H9 (cell line): ENCODE measurements at regions not wholly inside any gene's neighbourhood (a gene's known extent, or its start where the extent isn't known, plus 50 kb on each side); places are given as distances from the start of the nearest gene placed in this dataset.

Experiments
- DNase-seq: peaks from one replicate; pipeline ENCODE4 v3.0.0-alpha.2; 2017
- H2AFZ ChIP-seq: one replicate; pipeline ENCODE4 v1.6.1; 2013; ENCODE audit warnings: mild to moderate bottlenecking, low read length, control low read depth, moderate library complexity
- H2AK5ac ChIP-seq: 2 replicates; pipeline ENCODE4 v1.6.1; 2013; ENCODE audit warnings: low read length, control low read depth, mixed read lengths; ENCODE audit not compliant: insufficient read length
- H2BK120ac ChIP-seq: one replicate; pipeline ENCODE4 v1.6.1; 2013; ENCODE audit warnings: low read depth, mild to moderate bottlenecking, low read length, control low read depth, inconsistent platforms; ENCODE audit not compliant: poor library complexity, severe bottlenecking
- H2BK12ac ChIP-seq: 2 replicates; pipeline ENCODE4 v1.6.1; 2013; ENCODE audit warnings: low read length, control low read depth, mixed read lengths, low read depth; ENCODE audit not compliant: insufficient read length
- H2BK15ac ChIP-seq: 2 replicates; pipeline ENCODE4 v1.6.1; 2013; ENCODE audit warnings: low read depth, low read length, control low read depth
- H2BK20ac ChIP-seq: one replicate; pipeline ENCODE4 v1.6.1; 2013; ENCODE audit warnings: low read depth, mild to moderate bottlenecking, low read length, control low read depth, inconsistent platforms; ENCODE audit not compliant: poor library complexity, severe bottlenecking
- H2BK5ac ChIP-seq: 2 replicates; pipeline ENCODE4 v1.6.1; 2013; ENCODE audit warnings: low read length, control low read depth, mixed read lengths; ENCODE audit not compliant: insufficient read length
- H3K14ac ChIP-seq: 2 replicates; pipeline ENCODE4 v1.6.1; 2013; ENCODE audit warnings: low read length, control low read depth; ENCODE audit not compliant: insufficient read depth
- H3K18ac ChIP-seq: 2 replicates; pipeline ENCODE4 v1.6.1; 2013; ENCODE audit warnings: low read depth, mild to moderate bottlenecking, mixed read lengths, low read length, control low read depth; ENCODE audit not compliant: insufficient read length
- H3K23ac ChIP-seq: 2 replicates; pipeline ENCODE4 v1.6.1; 2013; ENCODE audit warnings: low read length, control low read depth, mixed read lengths, low read depth; ENCODE audit not compliant: insufficient read length
- H3K23me2 ChIP-seq: 2 replicates; pipeline ENCODE4 v1.6.1; 2013; ENCODE audit warnings: low read depth, mild to moderate bottlenecking, mixed read lengths, low read length, control low read depth; ENCODE audit not compliant: insufficient read length, poor library complexity, severe bottlenecking
- H3K27ac ChIP-seq: 2 replicates; pipeline ENCODE4 v1.5.1; 2013; ENCODE audit warnings: low read length, control low read depth, mixed read lengths, low read depth; ENCODE audit not compliant: insufficient read length
- H3K27me3 ChIP-seq: 2 replicates; pipeline ENCODE4 v1.6.1; 2013; ENCODE audit warnings: low read length, control low read depth, inconsistent platforms; ENCODE audit not compliant: insufficient read depth
- H3K4ac ChIP-seq: 2 replicates; pipeline ENCODE4 v1.6.1; 2013; ENCODE audit warnings: low read depth, mild to moderate bottlenecking, control low read depth, inconsistent platforms, low read length, moderate library complexity
- H3K4me1 ChIP-seq: 2 replicates; pipeline ENCODE4 v1.6.1; 2013; ENCODE audit warnings: low read length, control low read depth, inconsistent platforms; ENCODE audit not compliant: insufficient read depth
- H3K4me2 ChIP-seq: 2 replicates; pipeline ENCODE4 v1.6.1; 2013; ENCODE audit warnings: low read length, control low read depth, mixed read lengths; ENCODE audit not compliant: insufficient read length, insufficient read depth
- H3K56ac ChIP-seq: 2 replicates; pipeline ENCODE4 v1.6.1; 2013; ENCODE audit warnings: low read depth, mild to moderate bottlenecking, mixed read lengths, low read length, control low read depth; ENCODE audit not compliant: insufficient read length
- H3K79me1 ChIP-seq: 2 replicates; pipeline ENCODE4 v1.6.1; 2013; ENCODE audit warnings: low read depth, mild to moderate bottlenecking, moderate library complexity, low read length, control low read depth, inconsistent platforms; ENCODE audit not compliant: insufficient read depth, poor library complexity, severe bottlenecking
- H3K79me2 ChIP-seq: 2 replicates; pipeline ENCODE4 v1.6.1; 2013; ENCODE audit warnings: low read length, control low read depth, inconsistent platforms; ENCODE audit not compliant: insufficient read depth
- H3K9ac ChIP-seq: 2 replicates; pipeline ENCODE4 v1.6.1; 2013; ENCODE audit warnings: low read length, control low read depth, mixed read lengths; ENCODE audit not compliant: insufficient read length; ENCODE audit errors: extremely low read depth
- H3K9me3 ChIP-seq: one replicate; pipeline ENCODE4 v1.6.1; 2013; ENCODE audit warnings: low read depth, low read length, inconsistent platforms; ENCODE audit not compliant: control insufficient read depth
- H3T11ph ChIP-seq: one replicate; pipeline ENCODE4 v1.6.1; 2013; ENCODE audit warnings: mild to moderate bottlenecking, low read length, control low read depth, inconsistent platforms
- H4K20me1 ChIP-seq: one replicate; pipeline ENCODE4 v1.6.1; 2013; ENCODE audit not compliant: control insufficient read depth, insufficient read length, insufficient read depth
- H4K5ac ChIP-seq: 2 replicates; pipeline ENCODE4 v1.6.1; 2013; ENCODE audit warnings: low read depth, mild to moderate bottlenecking, mixed read lengths, low read length, control low read depth; ENCODE audit not compliant: insufficient read length
- H4K8ac ChIP-seq: replicated peaks from 2 replicates; pipeline ENCODE4 v1.6.1; 2013; ENCODE audit warnings: low read length, control low read depth, mixed read lengths, low read depth; ENCODE audit not compliant: insufficient read length
- H4K91ac ChIP-seq: 2 replicates; pipeline ENCODE4 v1.6.1; 2013; ENCODE audit warnings: low read depth, mild to moderate bottlenecking, moderate library complexity, mixed read lengths, low read length, control low read depth; ENCODE audit not compliant: insufficient read length
- H3K27ac Mint-ChIP-seq, 3 experiments: 2 replicates in 2 of 3; 3 replicates in 1 of 3; pipeline ENCODE4 v1.8.0; 2020 to 2021; ENCODE audit warnings: mixed read lengths in 3 of 3, mild to moderate bottlenecking in 1 of 3, moderate library complexity in 1 of 3
- H3K27me3 Mint-ChIP-seq: 2 replicates; pipeline ENCODE4 v1.8.0; 2021; ENCODE audit warnings: low read depth, mild to moderate bottlenecking, moderate library complexity, mixed read lengths
- H3K36me3 Mint-ChIP-seq, 3 experiments: 2 replicates in 2 of 3; 3 replicates in 1 of 3; pipeline ENCODE4 v1.8.0; 2020 to 2021; ENCODE audit warnings: low read depth in 3 of 3, mixed read lengths in 3 of 3; ENCODE audit not compliant: insufficient read depth in 1 of 3
- H3K4me1 Mint-ChIP-seq, 2 experiments: 2 replicates each; pipeline ENCODE4 v1.8.0; 2020; ENCODE audit warnings: mixed read lengths in 2 of 2
- H3K4me3 Mint-ChIP-seq, 2 experiments: 2 replicates in 1 of 2; 3 replicates in 1 of 2; pipeline ENCODE4 v1.8.0; 2020 to 2021; ENCODE audit warnings: mild to moderate bottlenecking in 2 of 2, mixed read lengths in 2 of 2, moderate library complexity in 1 of 2
- H3K9me3 Mint-ChIP-seq, 2 experiments: 2 replicates in 1 of 2; 3 replicates in 1 of 2; pipeline ENCODE4 v1.8.0; 2020; ENCODE audit warnings: mild to moderate bottlenecking in 2 of 2, mixed read lengths in 2 of 2, moderate library complexity in 1 of 2
- WGBS: extraction: QIAGEN DNeasy Blood & Tissue Kit; methylation state at CpG from one replicate; pipeline ENCODE4 v1.1.7; 2013; ENCODE audit warnings: missing lambda C conversion rate, low lambda C conversion rate, mixed read lengths; ENCODE audit not compliant: insufficient read length; ENCODE audit errors: extremely low coverage; 5-methylcytosine and 5-hydroxymethylcytosine counted together
- TF ChIP-seq, protein P1 (sequence below): fragments of 200-600 bp; sonication (generic); conservative IDR thresholded peaks from 3 replicates; pipeline ENCODE4 v1.8.0; 2021; ENCODE audit warnings: antibody characterized with exemption, mild to moderate bottlenecking

DNA sequence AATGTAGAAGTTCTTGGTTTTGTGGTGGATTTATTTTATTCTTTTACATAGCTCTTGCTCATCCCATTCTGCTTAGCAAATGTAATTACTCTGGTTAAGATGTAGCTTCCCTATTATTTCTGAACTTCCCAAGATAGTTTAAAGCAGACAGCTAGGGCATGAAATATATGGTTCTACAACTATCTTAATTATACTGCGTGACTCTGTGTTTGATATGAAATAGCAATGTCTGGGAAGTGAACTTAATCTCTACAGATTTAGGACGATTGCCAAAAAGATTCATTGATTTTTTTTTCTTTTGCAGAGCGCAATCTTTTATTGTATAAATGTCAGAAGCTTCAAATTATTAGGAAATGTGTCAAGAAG lies 529.3 kb upstream of the ZNF608 start:
- Histone ChIP-seq H3K79me1 (no peaks in the 10 kb centered on the region), H4K91ac (no peak overlapping the region), H2BK15ac (no peak overlapping the region), H2BK5ac (no peak overlapping the region), H3K27ac (no peak overlapping the region), H3K9me3 (no peaks in the 10 kb centered on the region), H2BK120ac (no peak overlapping the region), H3K4me1 (no peaks in the 10 kb centered on the region; the same call in 1 of the 2 replicates), H4K5ac (no peak overlapping the region), H3K18ac (no peak overlapping the region), H4K20me1 (no peaks in the 10 kb centered on the region), H3K4ac (no peak overlapping the region), H3K9ac (no peak overlapping the region), H3K27me3 (no peaks in the 10 kb centered on the region), H3K23me2 (no peaks in the 10 kb centered on the region), H3K14ac (no peak overlapping the region), H3K56ac (no peak overlapping the region), H2AK5ac (no peak overlapping the region), H2BK12ac (no peak overlapping the region), H4K8ac (no peak overlapping the region), H2AFZ (no peak overlapping the region), H3K79me2 (no peaks in the 10 kb centered on the region), H3T11ph (no peak overlapping the region), H3K4me2 (no peak overlapping the region), H3K23ac (no peak overlapping the region), H2BK20ac (no peak overlapping the region)
- Mint-ChIP-seq H3K36me3 (no peaks in the 10 kb centered on the region), H3K27ac (no peak overlapping the region), H3K4me3 (no peak overlapping the region), H3K27me3 (no peaks in the 10 kb centered on the region), H3K4me1 (peaks cover 10 to 29% of the 10 kb centered on the region in 2 experiments), H3K9me3 (no peaks in the 10 kb centered on the region; a peak in 1 of 5 replicates)
- WGBS, result no CpG with 5 or more reads among the region's 3 CpGs
- DNase-seq, result no peak
- TF ChIP-seq, protein P1, sequence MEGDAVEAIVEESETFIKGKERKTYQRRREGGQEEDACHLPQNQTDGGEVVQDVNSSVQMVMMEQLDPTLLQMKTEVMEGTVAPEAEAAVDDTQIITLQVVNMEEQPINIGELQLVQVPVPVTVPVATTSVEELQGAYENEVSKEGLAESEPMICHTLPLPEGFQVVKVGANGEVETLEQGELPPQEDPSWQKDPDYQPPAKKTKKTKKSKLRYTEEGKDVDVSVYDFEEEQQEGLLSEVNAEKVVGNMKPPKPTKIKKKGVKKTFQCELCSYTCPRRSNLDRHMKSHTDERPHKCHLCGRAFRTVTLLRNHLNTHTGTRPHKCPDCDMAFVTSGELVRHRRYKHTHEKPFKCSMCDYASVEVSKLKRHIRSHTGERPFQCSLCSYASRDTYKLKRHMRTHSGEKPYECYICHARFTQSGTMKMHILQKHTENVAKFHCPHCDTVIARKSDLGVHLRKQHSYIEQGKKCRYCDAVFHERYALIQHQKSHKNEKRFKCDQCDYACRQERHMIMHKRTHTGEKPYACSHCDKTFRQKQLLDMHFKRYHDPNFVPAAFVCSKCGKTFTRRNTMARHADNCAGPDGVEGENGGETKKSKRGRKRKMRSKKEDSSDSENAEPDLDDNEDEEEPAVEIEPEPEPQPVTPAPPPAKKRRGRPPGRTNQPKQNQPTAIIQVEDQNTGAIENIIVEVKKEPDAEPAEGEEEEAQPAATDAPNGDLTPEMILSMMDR, result no peak
